B cell (primary cell): ENCODE measurements at regions not wholly inside any gene's neighbourhood (a gene's known extent, or its start where the extent isn't known, plus 50 kb on each side); places are given as distances from the start of the nearest gene placed in this dataset.
"Not testable (repeated sequence)": the region's sequence is repeated elsewhere in the genome, so short reads cannot be mapped to it uniquely, and the experiment has no call there.

ENCODE experiments used
- ATAC-seq: fragments of 200-7000 bp; cut with Tn5 transposase; one replicate; pipeline ENCODE4 v1.10.0; 2021; ENCODE audit warnings: low read depth, mild to moderate bottlenecking, moderate number of reproducible peaks, moderate library complexity
- CTCF ChIA-PET: fragments of 350-600 bp; sonication (Branson Sonifier 250); formaldehyde crosslinking; loops from one replicate; lab custom pipeline; 2021; ENCODE audit warnings: antibody characterized with exemption, inconsistent platforms; lab: Charles Lee
- POLR2A ChIA-PET: fragments of 350-600 bp; sonication (Branson Sonifier 250); formaldehyde crosslinking; loops from one replicate; lab custom pipeline; 2021; ENCODE audit warnings: antibody characterized with exemption; lab: Charles Lee
- DNase-seq: peaks from one replicate; pipeline ENCODE4 v3.0.0; 2013
- H2AFZ ChIP-seq: 2 replicates; pipeline ENCODE4 v1.6.1; 2012; ENCODE audit warnings: mild to moderate bottlenecking, low read depth, low read length; ENCODE audit not compliant: insufficient read depth, poor library complexity, severe bottlenecking
- H3K27ac ChIP-seq, 2 donors: 1 replicate in 1 of 2; 2 replicates in 1 of 2; pipeline ENCODE4 v1.5.1; 2012 to 2013; ENCODE audit warnings: low read length in 2 of 2, mild to moderate bottlenecking in 2 of 2, moderate library complexity in 1 of 2
- H3K27me3 ChIP-seq, 4 experiments: fragments of 200-600 bp in 1 of 4; sonication (generic) in 1 of 4; replicated peaks in 1 of 4; 1 replicate in 2 of 4; 2 replicates in 2 of 4; pipeline versions ENCODE4 v1.6.1 to v1.7.0; 2013 to 2016; ENCODE audit warnings: low read length in 3 of 4, mild to moderate bottlenecking in 2 of 4, mixed read lengths in 1 of 4, moderate library complexity in 1 of 4; ENCODE audit not compliant: insufficient read depth in 4 of 4, control insufficient read depth in 3 of 4; ENCODE audit errors: control extremely low read depth in 1 of 4
- H3K36me3 ChIP-seq, 2 experiments: replicated peaks in 1 of 2; 1 replicate in 1 of 2; 2 replicates in 1 of 2; pipeline versions ENCODE4 v1.6.1 to v1.7.1; 2013; ENCODE audit warnings: low read length in 1 of 2; ENCODE audit not compliant: insufficient read depth in 2 of 2, control insufficient read depth in 1 of 2; ENCODE audit errors: control extremely low read depth in 1 of 2, extremely low read depth in 1 of 2
- H3K4me1 ChIP-seq, 2 donors: fragments of 200-600 bp in 1 of 2; sonication (generic) in 1 of 2; 1 replicate in 1 of 2; 2 replicates in 1 of 2; pipeline versions ENCODE4 v1.5.1 to v1.6.1; 2013 to 2017; ENCODE audit warnings: low read length in 2 of 2; ENCODE audit not compliant: control insufficient read depth in 2 of 2, insufficient read depth in 2 of 2
- H3K4me2 ChIP-seq: replicated peaks from 2 replicates; pipeline ENCODE3; 2012; ENCODE audit warnings: mild to moderate bottlenecking, low read depth, low read length; ENCODE audit not compliant: poor library complexity, severe bottlenecking
- H3K4me3 ChIP-seq, 5 experiments: fragments of 200-600 bp in 1 of 5; sonication (generic) in 1 of 5; 1 replicate in 3 of 5; 2 replicates in 2 of 5; pipeline versions ENCODE4 v1.5.1 to v1.7.0; 2011 to 2016; ENCODE audit warnings: low read length in 4 of 5, mild to moderate bottlenecking in 4 of 5, low read depth in 2 of 5, control low read depth in 1 of 5, moderate library complexity in 1 of 5; ENCODE audit not compliant: insufficient read depth in 1 of 5; ENCODE audit errors: control extremely low read depth in 1 of 5, extremely low read depth in 1 of 5
- H3K79me2 ChIP-seq: fragments of 200-600 bp; sonication (generic); one replicate; pipeline ENCODE4 v1.6.0; 2016; ENCODE audit warnings: low read length; ENCODE audit not compliant: control insufficient read depth, insufficient read depth
- H3K9ac ChIP-seq: fragments of 200-600 bp; sonication (generic); 2 replicates; pipeline ENCODE4 v1.6.1; 2017; ENCODE audit warnings: mild to moderate bottlenecking, low read length, moderate library complexity
- H3K9me3 ChIP-seq, 3 donors: one replicate each; pipeline versions ENCODE4 v1.6.1 to v1.7.1; 2013; ENCODE audit warnings: low read length in 2 of 3; ENCODE audit not compliant: control insufficient read depth in 2 of 3, insufficient read depth in 1 of 3; ENCODE audit errors: control extremely low read depth in 1 of 3
- H4K20me1 ChIP-seq: 2 replicates; pipeline ENCODE4 v1.6.0; 2012; ENCODE audit warnings: mild to moderate bottlenecking, low read length; ENCODE audit not compliant: insufficient read depth, control insufficient read depth, poor library complexity, severe bottlenecking
- H3K27ac Mint-ChIP-seq: one replicate; pipeline ENCODE4 v1.8.0; 2021; ENCODE audit warnings: mixed read lengths
- H3K27me3 Mint-ChIP-seq: one replicate; pipeline ENCODE4 v1.8.0; 2021; ENCODE audit warnings: mixed read lengths
- H3K4me1 Mint-ChIP-seq: one replicate; pipeline ENCODE4 v1.8.0; 2021; ENCODE audit warnings: mixed read lengths
- H3K4me3 Mint-ChIP-seq: one replicate; pipeline ENCODE4 v1.8.0; 2021; ENCODE audit warnings: mixed read lengths
- H3K9me3 Mint-ChIP-seq: one replicate; pipeline ENCODE4 v1.8.0; 2022; ENCODE audit warnings: mixed read lengths; ENCODE audit not compliant: insufficient read depth
- WGBS: methylation state at CpG from one replicate; pipeline ENCODE4 v1.1.5; 2013; ENCODE audit warnings: missing lambda C conversion rate; ENCODE audit not compliant: insufficient coverage; 5-methylcytosine and 5-hydroxymethylcytosine counted together
- intact Hi-C: fragments of 100-400 bp; cut with micrococcal nuclease; formaldehyde crosslinking; loops from one replicate; pipeline ENCODE4 v1.10.0; 2022

- H3K4me2 ChIP-seq, H3K36me3 ChIP-seq, H3K9ac ChIP-seq, H3K4me1 ChIP-seq, CTCF ChIA-PET, H3K27me3 Mint-ChIP-seq, DNase-seq, ATAC-seq, H4K20me1 ChIP-seq, H3K79me2 ChIP-seq, H2AFZ ChIP-seq, intact Hi-C loops, H3K27ac Mint-ChIP-seq, H3K27me3 ChIP-seq, H3K9me3 ChIP-seq, POLR2A ChIA-PET, H3K4me1 Mint-ChIP-seq, H3K27ac ChIP-seq, H3K4me3 ChIP-seq, H3K9me3 Mint-ChIP-seq: not testable (repeated sequence)
- WGBS, result no CpG with 5 or more reads among the region's 13 CpGs
- H3K4me3 Mint-ChIP-seq, result peak overlapping the region; percentile 39
Measured at GRCh38 chr7:149949863-149950577, 76.3 kb downstream of the ATP6V0E2 start.

GRCh38 chr7:149950578-149950924 is 76.8 kb downstream of the ATP6V0E2 start:
- H2AFZ ChIP-seq, H3K27ac ChIP-seq, H3K9ac ChIP-seq, H3K27me3 ChIP-seq, H3K27me3 Mint-ChIP-seq, H4K20me1 ChIP-seq, H3K36me3 ChIP-seq, H3K4me1 Mint-ChIP-seq, H3K79me2 ChIP-seq, H3K9me3 Mint-ChIP-seq, H3K27ac Mint-ChIP-seq, H3K4me3 ChIP-seq, H3K4me2 ChIP-seq, POLR2A ChIA-PET, ATAC-seq, CTCF ChIA-PET, intact Hi-C loops, H3K4me1 ChIP-seq, DNase-seq, H3K9me3 ChIP-seq: not testable (repeated sequence)
- no CpG with 5 or more reads among the region's 4 CpGs for WGBS
- peak overlapping the region; percentile 39 for H3K4me3 Mint-ChIP-seq

- H3K27ac Mint-ChIP-seq, H3K9ac ChIP-seq, intact Hi-C loops, H3K4me3 Mint-ChIP-seq, H3K79me2 ChIP-seq, H3K4me3 ChIP-seq, H3K27ac ChIP-seq, H4K20me1 ChIP-seq, H3K27me3 Mint-ChIP-seq, POLR2A ChIA-PET, H3K4me1 ChIP-seq, H3K4me1 Mint-ChIP-seq, H3K4me2 ChIP-seq, CTCF ChIA-PET, H2AFZ ChIP-seq, H3K9me3 Mint-ChIP-seq, H3K36me3 ChIP-seq, DNase-seq, H3K27me3 ChIP-seq, H3K9me3 ChIP-seq, ATAC-seq: not testable (repeated sequence)
- WGBS, result no CpG with 5 or more reads among the region's 2 CpGs
Measured at GRCh38 chr7:149951579-149951978, 77.8 kb downstream of the ATP6V0E2 start.

GRCh38 chr7:149958880-149959279 is 85.1 kb downstream of the ATP6V0E2 start:
- ATAC-seq, H3K27me3 ChIP-seq, H4K20me1 ChIP-seq, H3K79me2 ChIP-seq, POLR2A ChIA-PET, H3K4me3 Mint-ChIP-seq, H3K4me2 ChIP-seq, H2AFZ ChIP-seq, H3K4me3 ChIP-seq, H3K27me3 Mint-ChIP-seq, H3K4me1 Mint-ChIP-seq, H3K9ac ChIP-seq, CTCF ChIA-PET, H3K4me1 ChIP-seq, H3K27ac ChIP-seq, H3K27ac Mint-ChIP-seq, intact Hi-C loops, H3K36me3 ChIP-seq, DNase-seq, H3K9me3 Mint-ChIP-seq: not testable (repeated sequence)
- no CpG with 5 or more reads among the region's 2 CpGs for WGBS
- peaks cover 0 to 15% (median 12%) of the 10 kb centered on the region in 3 donors for H3K9me3 ChIP-seq
